C4-2B (cell line): ENCODE measurements at regions not wholly inside any gene's neighbourhood (a gene's known extent, or its start where the extent isn't known, plus 50 kb on each side); places are given as distances from the start of the nearest gene placed in this dataset.

Experiments used
- CTCF ChIP-seq: fragments of 450-650 bp; conservative IDR thresholded peaks from 2 replicates; pipeline ENCODE4 v1.5.1; 2017; ENCODE audit warnings: mild to moderate bottlenecking
- ZFX ChIP-seq: fragments of 450-650 bp; IDR thresholded peaks from 2 replicates; pipeline ENCODE4 v1.6.1; 2017

DNA sequence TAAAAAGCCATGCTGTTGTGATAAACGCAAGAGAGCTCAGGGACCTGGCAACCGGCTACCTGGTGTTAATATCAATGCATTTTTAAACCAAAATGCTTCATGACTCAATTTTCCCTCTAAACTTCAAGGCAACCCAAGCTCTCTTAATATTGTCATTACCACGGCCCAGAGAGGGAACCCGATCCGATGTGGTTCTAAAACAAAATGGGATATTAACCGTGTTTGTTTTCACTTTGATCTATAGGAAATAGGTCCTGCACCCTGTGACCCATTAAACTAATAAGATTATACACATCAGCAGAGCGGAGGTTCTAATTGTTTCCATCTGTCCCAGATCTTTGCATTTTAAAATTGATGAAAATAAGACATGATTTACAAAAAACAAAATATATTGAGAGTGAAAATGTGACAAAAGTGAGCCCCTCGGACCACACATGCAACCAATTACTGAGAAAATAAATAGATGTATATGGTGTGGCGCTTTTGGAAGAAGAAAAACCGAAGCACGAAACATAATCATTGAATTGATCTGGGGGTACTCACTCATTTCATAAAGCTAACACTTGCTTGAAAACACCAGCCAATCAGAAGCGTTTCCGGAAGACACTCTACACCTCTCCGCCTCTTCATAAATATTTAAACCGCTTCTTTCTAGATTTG lies 290.3 kb upstream of the NFE2L3 start:
- TF ChIP-seq CTCF, result no peak
- no peak for TF ChIP-seq ZFX
